ENCODE measurements at regions not wholly inside any gene's neighbourhood (a gene's known extent, or its start where the extent isn't known, plus 50 kb on each side); places are given as distances from the start of the nearest gene placed in this dataset.

DNA sequence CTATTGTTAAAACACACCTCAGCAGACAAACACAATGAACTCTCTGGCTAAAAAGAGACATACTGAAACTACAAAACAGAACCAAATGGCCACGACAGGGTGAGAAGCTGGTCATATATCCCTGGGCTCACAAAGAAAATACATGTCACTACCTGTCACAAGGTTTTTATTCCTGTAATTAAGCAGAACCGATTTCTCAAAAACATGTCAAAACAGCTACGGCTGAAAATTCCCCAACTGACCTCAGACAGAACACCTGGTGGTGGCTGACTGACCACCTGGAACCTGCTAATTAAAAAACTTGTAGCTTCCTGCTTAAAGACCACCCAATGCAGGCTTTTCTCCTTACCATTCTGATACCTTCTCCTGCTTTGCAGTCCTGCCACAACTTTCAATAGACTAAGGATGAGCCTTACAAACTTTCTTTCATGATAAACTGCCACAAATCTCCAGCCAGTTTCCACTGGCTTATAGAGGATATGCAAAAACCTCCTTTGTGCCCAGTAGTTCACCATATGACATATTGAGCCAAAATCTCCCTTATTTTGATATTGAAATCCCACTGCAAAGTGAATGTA lies 571.9 kb downstream of the SPOCK3 start:
- Histone ChIP-seq H2BK15ac (ENCODE audit: low read depth, low read length) (no peak overlapping the region), H3K23ac (ENCODE audit: insufficient read length, low read depth, low read length) (no peak overlapping the region), H3K9ac (ENCODE audit: extremely low read depth, insufficient read length, low read length) (no peak overlapping the region), H3K18ac (ENCODE audit: insufficient read length, low read depth, low read length) (no peak overlapping the region), H4K8ac (replicated peaks; ENCODE audit: insufficient read length, low read depth, low read length) (no peak overlapping the region), H2AK5ac (ENCODE audit: insufficient read length, low read length) (no peak overlapping the region), H3T11ph (ENCODE audit: low read length) (no peak overlapping the region), H4K91ac (ENCODE audit: insufficient read length, low read depth, low read length) (no peak overlapping the region), H4K5ac (ENCODE audit: insufficient read length, low read depth, low read length) (no peak overlapping the region), H3K4me2 (ENCODE audit: insufficient read depth, insufficient read length, low read length) (no peak overlapping the region), H2BK20ac (ENCODE audit: low read depth, low read length, poor library complexity, severe bottlenecking) (no peak overlapping the region), H3K23me2 (ENCODE audit: insufficient read length, low read depth, low read length, poor library complexity, severe bottlenecking) (no peaks in the 10 kb centered on the region), H3K9me3 (ENCODE audit: control insufficient read depth, low read depth, low read length) (no peaks in the 10 kb centered on the region), H2BK12ac (ENCODE audit: insufficient read length, low read depth, low read length) (no peak overlapping the region), H2AFZ (ENCODE audit: low read length) (no peak overlapping the region), H4K20me1 (ENCODE audit: control insufficient read depth, insufficient read depth, insufficient read length) (no peaks in the 10 kb centered on the region), H3K79me1 (ENCODE audit: insufficient read depth, low read depth, low read length, poor library complexity, severe bottlenecking) (no peaks in the 10 kb centered on the region), H3K27ac (ENCODE audit: insufficient read length, low read depth, low read length) (peak overlapping the region; percentile 68), H3K79me2 (ENCODE audit: insufficient read depth, low read length) (no peaks in the 10 kb centered on the region), H3K14ac (ENCODE audit: insufficient read depth, low read length) (no peak overlapping the region), H3K4me1 (ENCODE audit: insufficient read depth, low read length) (no peaks in the 10 kb centered on the region), H2BK120ac (ENCODE audit: low read depth, low read length, poor library complexity, severe bottlenecking) (no peak overlapping the region), H3K56ac (ENCODE audit: insufficient read length, low read depth, low read length) (no peak overlapping the region), H3K27me3 (ENCODE audit: insufficient read depth, low read length) (no peaks in the 10 kb centered on the region), H2BK5ac (ENCODE audit: insufficient read length, low read length) (no peak overlapping the region), H3K4ac (ENCODE audit: low read depth, low read length) (no peak overlapping the region)
- no peak for DNase-seq
- TF ChIP-seq, protein P1, sequence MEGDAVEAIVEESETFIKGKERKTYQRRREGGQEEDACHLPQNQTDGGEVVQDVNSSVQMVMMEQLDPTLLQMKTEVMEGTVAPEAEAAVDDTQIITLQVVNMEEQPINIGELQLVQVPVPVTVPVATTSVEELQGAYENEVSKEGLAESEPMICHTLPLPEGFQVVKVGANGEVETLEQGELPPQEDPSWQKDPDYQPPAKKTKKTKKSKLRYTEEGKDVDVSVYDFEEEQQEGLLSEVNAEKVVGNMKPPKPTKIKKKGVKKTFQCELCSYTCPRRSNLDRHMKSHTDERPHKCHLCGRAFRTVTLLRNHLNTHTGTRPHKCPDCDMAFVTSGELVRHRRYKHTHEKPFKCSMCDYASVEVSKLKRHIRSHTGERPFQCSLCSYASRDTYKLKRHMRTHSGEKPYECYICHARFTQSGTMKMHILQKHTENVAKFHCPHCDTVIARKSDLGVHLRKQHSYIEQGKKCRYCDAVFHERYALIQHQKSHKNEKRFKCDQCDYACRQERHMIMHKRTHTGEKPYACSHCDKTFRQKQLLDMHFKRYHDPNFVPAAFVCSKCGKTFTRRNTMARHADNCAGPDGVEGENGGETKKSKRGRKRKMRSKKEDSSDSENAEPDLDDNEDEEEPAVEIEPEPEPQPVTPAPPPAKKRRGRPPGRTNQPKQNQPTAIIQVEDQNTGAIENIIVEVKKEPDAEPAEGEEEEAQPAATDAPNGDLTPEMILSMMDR (conservative IDR thresholded peaks at IDR 0.05): no peak
- peaks cover 9 to 14% of the 10 kb centered on the region in 2 experiments for H3K4me1 Mint-ChIP-seq
- H3K36me3 Mint-ChIP-seq (ENCODE audit: insufficient read depth in 1 of 3, low read depth in 3 of 3): no peaks in the 10 kb centered on the region
- no peaks in the 10 kb centered on the region for H3K27me3 Mint-ChIP-seq (ENCODE audit: low read depth)
- H3K27ac Mint-ChIP-seq: peak overlapping the region; percentile 76 to 95 (median 89); a peak in 6 of 7 replicates
- WGBS (ENCODE audit: extremely low coverage, insufficient read length, low lambda C conversion rate): no CpG with 5 or more reads among the region's 3 CpGs
- no peak overlapping the region for H3K4me3 Mint-ChIP-seq
- no peaks in the 10 kb centered on the region for H3K9me3 Mint-ChIP-seq
